A549 (cell line): ENCODE measurements at regions not wholly inside any gene's neighbourhood (a gene's known extent, or its start where the extent isn't known, plus 50 kb on each side); places are given as distances from the start of the nearest gene placed in this dataset.

Source experiments
- ATAC-seq, 2 experiments: fragments of 200-7000 bp in 1 of 2; fragments of >200 bp in 1 of 2; cut with Nextera tagmentation in 1 of 2; cut with Tn5 transposase in 1 of 2; 3 replicates each; pipeline versions ENCODE4 v1.8.0 to v1.9.1; 2018 to 2020; ENCODE audit warnings: mild to moderate bottlenecking in 1 of 2, moderate library complexity in 1 of 2
- CTCF ChIA-PET: fragments of 300-600 bp; sonication (Branson Sonifier 250); formaldehyde crosslinking; extraction: SDS; loops from one replicate; lab custom pipeline; 2021; ENCODE audit warnings: antibody characterized with exemption, inconsistent platforms; lab: Yijun Ruan, JAX
- POLR2A ChIA-PET: fragments of 350-600 bp; formaldehyde crosslinking; extraction: SDS; loops from one replicate; lab custom pipeline; 2021; ENCODE audit warnings: antibody characterized with exemption, inconsistent platforms; lab: Yijun Ruan, JAX
- DNase-seq, 2 experiments: peaks; one replicate each; pipeline versions ENCODE4 v3.0.0 to v3.0.0-alpha.2; 2011 to 2016; ENCODE audit warnings: low read depth in 1 of 2, low spot score in 1 of 2
- FAIRE-seq: peaks from 2 replicates; lab custom pipeline; 2011; peaks lifted over from hg19 to GRCh38; lab: Jason Lieb, UNC
- H3K27ac ChIP-seq, 2 experiments: fragments of >200 bp; sonication (Bioruptor Twin); formaldehyde crosslinking; 3 replicates each; pipeline ENCODE4 v1.5.1; 2016 to 2017
- H3K4me1 ChIP-seq: fragments of >200 bp; sonication (Bioruptor Twin); formaldehyde crosslinking; 3 replicates; pipeline ENCODE4 v1.6.1; 2016
- H3K4me2 ChIP-seq: fragments of >200 bp; sonication (Bioruptor Twin); formaldehyde crosslinking; 3 replicates; pipeline ENCODE4 v1.6.1; 2016
- H3K4me3 ChIP-seq: fragments of >200 bp; sonication (Bioruptor Twin); formaldehyde crosslinking; 3 replicates; pipeline ENCODE4 v1.5.1; 2016
- H3K9me3 ChIP-seq: fragments of >200 bp; sonication (Bioruptor Twin); formaldehyde crosslinking; 3 replicates; pipeline ENCODE4 v1.6.1; 2016
- CHD4 ChIP-seq: fragments of 200-600 bp; sonication (generic); IDR thresholded peaks from 2 replicates; pipeline ENCODE4 v1.6.1; 2016; ENCODE audit warnings: antibody characterized with exemption, mild to moderate bottlenecking, borderline replicate concordance
- CTCF ChIP-seq: fragments of >200 bp; sonication (Bioruptor Twin); formaldehyde crosslinking; IDR thresholded peaks from 3 replicates; pipeline ENCODE4 v1.5.1; 2016
- EHF ChIP-seq: fragments of 250-450 bp; sonication (Bioruptor Pico); IDR thresholded peaks from 2 replicates; pipeline ENCODE4 v1.5.0; 2020; ENCODE audit warnings: mild to moderate bottlenecking
- FOSL2 ChIP-seq, 2 experiments: fragments of 450-650 bp in 1 of 2; fragments of >200 bp in 1 of 2; sonication (Bioruptor Twin) in 1 of 2; formaldehyde crosslinking; IDR thresholded peaks; 2 replicates each; pipeline versions ENCODE4 v1.5.0 to v1.6.1; 2016 to 2020; ENCODE audit warnings: mild to moderate bottlenecking in 1 of 2, moderate library complexity in 1 of 2
- HEYL ChIP-seq: fragments of 250-450 bp; sonication (Bioruptor Pico); IDR thresholded peaks from 2 replicates; pipeline ENCODE4 v1.8.0; 2021; ENCODE audit warnings: mild to moderate bottlenecking, moderate library complexity
- HOXA7 ChIP-seq: fragments of 250-450 bp; sonication (Bioruptor Pico); IDR thresholded peaks from 2 replicates; pipeline ENCODE4 v1.5.0; 2020; ENCODE audit warnings: mild to moderate bottlenecking, moderate library complexity
- JUN ChIP-seq, 2 experiments: fragments of >200 bp; sonication (Bioruptor Twin); formaldehyde crosslinking; IDR thresholded peaks; 2 replicates in 1 of 2; 3 replicates in 1 of 2; pipeline ENCODE4 v1.6.1; 2016 to 2017
- JUNB ChIP-seq: fragments of >200 bp; sonication (Bioruptor Twin); formaldehyde crosslinking; IDR thresholded peaks from 2 replicates; pipeline ENCODE4 v1.6.1; 2016
- KDM1A ChIP-seq: fragments of 200-600 bp; sonication (generic); IDR thresholded peaks from 2 replicates; pipeline ENCODE4 v1.6.1; 2016; ENCODE audit warnings: low read depth, mild to moderate bottlenecking
- KDM5A ChIP-seq: fragments of 200-600 bp; sonication (generic); IDR thresholded peaks from 2 replicates; pipeline ENCODE4 v1.6.1; 2016; ENCODE audit warnings: antibody characterized with exemption, mild to moderate bottlenecking
- MAFK ChIP-seq: fragments of 450-650 bp; IDR thresholded peaks from 2 replicates; pipeline ENCODE4 v1.6.1; 2014; ENCODE audit not compliant: partially characterized antibody
- MAZ ChIP-seq: fragments of 150-350 bp; IDR thresholded peaks from 2 replicates; pipeline ENCODE4 v1.6.1; 2014; ENCODE audit warnings: antibody characterized with exemption, low read depth, low read length, borderline replicate concordance
- NFE2L2 ChIP-seq: fragments of 150-350 bp; conservative IDR thresholded peaks from 2 replicates; pipeline ENCODE4 v1.6.1; 2014; ENCODE audit warnings: low read length
- POLR2A ChIP-seq: IDR thresholded peaks from 2 replicates; pipeline ENCODE4 v1.6.1; 2012; ENCODE audit warnings: mild to moderate bottlenecking, low read length
- RFX5 ChIP-seq: fragments of 450-650 bp; IDR thresholded peaks from 2 replicates; pipeline ENCODE4 v1.7.1; 2014; ENCODE audit warnings: antibody characterized with exemption, mild to moderate bottlenecking, moderate library complexity
- SREBF2 ChIP-seq: fragments of 450-650 bp; IDR thresholded peaks from 2 replicates; pipeline ENCODE4 v1.6.1; 2014; ENCODE audit warnings: mild to moderate bottlenecking, moderate library complexity
- WGBS: methylation state at CpG from one replicate; pipeline ENCODE4 v1.1.6; 2017; ENCODE audit errors: missing lambda C conversion rate; 5-methylcytosine and 5-hydroxymethylcytosine counted together
- TF ChIP-seq, protein P1 (sequence below): fragments of 250-450 bp; sonication (Bioruptor Pico); IDR thresholded peaks from 2 replicates; pipeline ENCODE4 v1.5.0; 2020; ENCODE audit warnings: low read depth, mild to moderate bottlenecking, moderate library complexity
- TF ChIP-seq, protein P2 (sequence below): fragments of 450-650 bp; IDR thresholded peaks from 2 replicates; pipeline ENCODE4 v1.6.1; 2014; ENCODE audit warnings: antibody characterized with exemption
- TF ChIP-seq, protein P3 (sequence below): fragments of 250-450 bp; sonication (Bioruptor Pico); IDR thresholded peaks from 2 replicates; pipeline ENCODE4 v1.5.0; 2021; ENCODE audit warnings: mild to moderate bottlenecking, moderate library complexity, borderline replicate concordance

DNA sequence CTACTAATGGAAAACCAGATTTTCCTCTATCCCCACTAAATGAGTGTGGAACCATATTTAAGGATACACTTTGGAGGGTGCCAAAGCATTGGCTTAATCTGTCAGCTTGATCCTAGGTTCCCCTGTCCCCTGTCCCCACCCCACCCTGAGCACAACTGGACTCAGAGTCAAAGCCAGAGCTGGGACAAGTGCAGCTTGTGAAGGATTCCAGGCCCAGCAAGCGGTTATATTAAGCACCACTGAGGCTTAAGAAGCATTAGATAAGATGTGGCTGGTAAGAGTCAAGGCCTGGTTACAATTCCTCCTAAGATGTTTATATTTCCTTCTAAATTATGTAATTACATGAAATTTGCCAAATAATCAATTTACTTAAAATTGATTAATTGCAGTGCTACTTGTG is 350.0 kb upstream of the GATB start:
- ATAC-seq: no peak
- peaks cover 14% of the 10 kb centered on the region for H3K4me1 ChIP-seq
- H3K9me3 ChIP-seq: no peaks in the 10 kb centered on the region
- no peak for FAIRE-seq
- WGBS: 100% methylated on average over 1 of the region's 1 CpG
- DNase-seq: no peak
- H3K27ac ChIP-seq: no peak overlapping the region
- H3K4me3 ChIP-seq: no peak overlapping the region
- no peak overlapping the region for H3K4me2 ChIP-seq
- ChIA-PET CTCF (no interaction called here), POLR2A (no interaction called here)
- no peak for TF ChIP-seq HOXA7 (CRISPR knock-in tag)
- TF ChIP-seq MAFK: peak; percentile 4
- TF ChIP-seq KDM5A: no peak
- no peak for TF ChIP-seq NFE2L2

DNA sequence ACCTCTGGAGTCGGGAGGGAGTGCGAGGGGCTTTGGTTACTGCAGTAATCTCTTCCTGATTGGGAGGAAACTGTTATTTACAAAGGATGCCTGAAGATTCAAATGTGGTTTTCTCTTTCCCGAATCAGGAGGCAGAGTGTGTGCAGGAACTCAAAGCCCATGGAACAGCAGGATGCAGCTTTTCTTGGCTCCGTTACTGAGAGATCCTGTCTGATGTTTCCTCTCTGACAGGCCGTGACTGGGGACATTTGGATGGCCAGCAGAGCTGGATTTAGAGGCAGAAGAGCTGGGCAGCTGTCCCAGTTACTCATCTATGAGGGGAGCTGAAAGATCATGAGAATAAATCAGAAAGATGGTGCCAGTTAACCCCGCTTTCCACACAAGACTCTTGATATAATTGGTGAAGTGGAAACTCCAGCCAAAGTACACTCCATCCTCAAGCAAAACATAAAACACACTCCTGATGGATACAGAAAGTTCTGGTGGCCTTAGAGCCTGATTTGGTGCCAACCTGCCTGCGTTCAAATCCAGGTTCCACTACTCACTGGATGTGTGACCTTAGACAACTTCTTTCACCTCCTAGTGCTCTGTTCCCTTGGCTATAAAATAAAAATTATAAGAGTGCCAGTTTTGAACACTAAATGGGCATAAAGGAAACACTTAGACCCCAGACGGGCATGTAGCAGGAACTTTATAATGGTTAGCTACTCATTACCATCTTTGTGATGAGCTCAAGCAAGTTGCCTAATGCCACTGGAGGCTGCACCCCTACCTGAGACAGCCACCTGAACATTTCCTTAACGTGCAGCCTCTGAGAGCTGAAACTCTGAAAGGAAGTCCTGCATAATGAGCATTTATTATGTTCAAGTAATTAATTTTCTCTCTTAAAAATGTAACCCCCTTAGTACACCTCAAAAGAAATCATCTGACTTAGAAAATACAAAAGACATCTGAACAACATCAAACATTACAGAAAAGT is 349.0 kb upstream of the GATB start:
- DNase-seq: no peak
- peaks cover 24% of the 10 kb centered on the region for H3K4me1 ChIP-seq
- H3K27ac ChIP-seq: no peak overlapping the region
- ATAC-seq: no peak
- POLR2A ChIA-PET: no interaction called here
- WGBS: 83% methylated on average over 9 of the region's 9 CpGs
- TF ChIP-seq SREBF2 (no peak), JUNB (no peak), POLR2A (no peak), FOSL2 (IDR thresholded peaks at IDR 0.05) (no peak), FOSL2 (CRISPR knock-in tag; IDR thresholded peaks at IDR 0.05) (no peak), CTCF (no peak), EHF (CRISPR knock-in tag) (no peak), MAZ (no peak), KDM1A (no peak), JUN (IDR thresholded peaks at IDR 0.05) (no peak), CHD4 (no peak), RFX5 (no peak), HEYL (CRISPR knock-in tag) (no peak)
- TF ChIP-seq, protein P1, sequence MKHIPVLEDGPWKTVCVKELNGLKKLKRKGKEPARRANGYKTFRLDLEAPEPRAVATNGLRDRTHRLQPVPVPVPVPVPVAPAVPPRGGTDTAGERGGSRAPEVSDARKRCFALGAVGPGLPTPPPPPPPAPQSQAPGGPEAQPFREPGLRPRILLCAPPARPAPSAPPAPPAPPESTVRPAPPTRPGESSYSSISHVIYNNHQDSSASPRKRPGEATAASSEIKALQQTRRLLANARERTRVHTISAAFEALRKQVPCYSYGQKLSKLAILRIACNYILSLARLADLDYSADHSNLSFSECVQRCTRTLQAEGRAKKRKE (CRISPR knock-in tag): no peak
- TF ChIP-seq, protein P2, sequence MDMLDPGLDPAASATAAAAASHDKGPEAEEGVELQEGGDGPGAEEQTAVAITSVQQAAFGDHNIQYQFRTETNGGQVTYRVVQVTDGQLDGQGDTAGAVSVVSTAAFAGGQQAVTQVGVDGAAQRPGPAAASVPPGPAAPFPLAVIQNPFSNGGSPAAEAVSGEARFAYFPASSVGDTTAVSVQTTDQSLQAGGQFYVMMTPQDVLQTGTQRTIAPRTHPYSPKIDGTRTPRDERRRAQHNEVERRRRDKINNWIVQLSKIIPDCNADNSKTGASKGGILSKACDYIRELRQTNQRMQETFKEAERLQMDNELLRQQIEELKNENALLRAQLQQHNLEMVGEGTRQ: no peak
- TF ChIP-seq, protein P3, sequence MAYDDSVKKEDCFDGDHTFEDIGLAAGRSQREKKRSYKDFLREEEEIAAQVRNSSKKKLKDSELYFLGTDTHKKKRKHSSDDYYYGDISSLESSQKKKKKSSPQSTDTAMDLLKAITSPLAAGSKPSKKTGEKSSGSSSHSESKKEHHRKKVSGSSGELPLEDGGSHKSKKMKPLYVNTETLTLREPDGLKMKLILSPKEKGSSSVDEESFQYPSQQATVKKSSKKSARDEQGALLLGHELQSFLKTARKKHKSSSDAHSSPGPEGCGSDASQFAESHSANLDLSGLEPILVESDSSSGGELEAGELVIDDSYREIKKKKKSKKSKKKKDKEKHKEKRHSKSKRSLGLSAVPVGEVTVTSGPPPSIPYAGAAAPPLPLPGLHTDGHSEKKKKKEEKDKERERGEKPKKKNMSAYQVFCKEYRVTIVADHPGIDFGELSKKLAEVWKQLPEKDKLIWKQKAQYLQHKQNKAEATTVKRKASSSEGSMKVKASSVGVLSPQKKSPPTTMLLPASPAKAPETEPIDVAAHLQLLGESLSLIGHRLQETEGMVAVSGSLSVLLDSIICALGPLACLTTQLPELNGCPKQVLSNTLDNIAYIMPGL (CRISPR knock-in tag): no peak
- TF ChIP-seq, all 56 proteins: peak for 0
- Histone ChIP-seq H3K4me2 (no peak overlapping the region), H3K9me3 (no peaks in the 10 kb centered on the region), H3K4me3 (no peak overlapping the region)
- FAIRE-seq: no peak
- CTCF ChIA-PET: no interaction called here
